ENCODE measurements at regions not wholly inside any gene's neighbourhood (a gene's known extent, or its start where the extent isn't known, plus 50 kb on each side); places are given as distances from the start of the nearest gene placed in this dataset.
"Not testable (repeated sequence)": the region's sequence is repeated elsewhere in the genome, so short reads cannot be mapped to it uniquely, and the experiment has no call there.

- TF ChIP-seq ZFP30 (CRISPR knock-in tag; IDR thresholded peaks at IDR 0.05) (no peak), ARNTL (CRISPR knock-in tag; IDR thresholded peaks at IDR 0.05; ENCODE audit: borderline replicate concordance, low read depth) (no peak), TSHZ2 (CRISPR knock-in tag; IDR thresholded peaks at IDR 0.05) (no peak), ZFP3 (CRISPR knock-in tag; IDR thresholded peaks at IDR 0.05) (no peak), POU6F1 (CRISPR knock-in tag; IDR thresholded peaks at IDR 0.05; ENCODE audit: borderline replicate concordance, low read depth) (no peak), OSR1 (CRISPR knock-in tag; IDR thresholded peaks at IDR 0.05) (no peak), CREB5 (CRISPR knock-in tag; IDR thresholded peaks at IDR 0.05; ENCODE audit: low read depth) (no peak)
- no peak for ATAC-seq
These were observed 137.1 kb upstream of the BASP1 start for GRCh38 chr5:17080361-17080760.

- no peak for TF ChIP-seq ZNF8 (CRISPR knock-in tag; IDR thresholded peaks at IDR 0.05)
- peak; percentile 80 for ATAC-seq
These were observed 136.3 kb upstream of the BASP1 start for GRCh38 chr5:17081142-17081541.

GRCh38 chr5:17083276-17083675, 134.2 kb upstream of the BASP1 start:
- ATAC-seq: not testable (repeated sequence)

- ATAC-seq: no peak
- TF ChIP-seq PATZ1 (CRISPR knock-in tag; IDR thresholded peaks at IDR 0.05; ENCODE audit: borderline replicate concordance) (no peak), ZNF565 (CRISPR knock-in tag; conservative IDR thresholded peaks at IDR 0.05; ENCODE audit: low read depth) (no peak), CREB5 (CRISPR knock-in tag; IDR thresholded peaks at IDR 0.05; ENCODE audit: low read depth) (no peak), ZFP3 (CRISPR knock-in tag; IDR thresholded peaks at IDR 0.05) (no peak), TCF4 (CRISPR knock-in tag; IDR thresholded peaks at IDR 0.05; ENCODE audit: borderline replicate concordance) (no peak), TOX (CRISPR knock-in tag; IDR thresholded peaks at IDR 0.05; ENCODE audit: borderline replicate concordance) (no peak), RARB (CRISPR knock-in tag; IDR thresholded peaks at IDR 0.05) (no peak), ZNF70 (CRISPR knock-in tag; IDR thresholded peaks at IDR 0.05) (no peak), GLIS3 (CRISPR knock-in tag; IDR thresholded peaks at IDR 0.05) (no peak), ZC3H10 (CRISPR knock-in tag; IDR thresholded peaks at IDR 0.05) (no peak), CSRNP3 (CRISPR knock-in tag; IDR thresholded peaks at IDR 0.05) (no peak), SNAI2 (CRISPR knock-in tag; IDR thresholded peaks at IDR 0.05) (no peak), ARNTL (CRISPR knock-in tag; IDR thresholded peaks at IDR 0.05; ENCODE audit: borderline replicate concordance, low read depth) (no peak), ZNF8 (CRISPR knock-in tag; IDR thresholded peaks at IDR 0.05) (no peak), ZFP30 (CRISPR knock-in tag; IDR thresholded peaks at IDR 0.05) (no peak), OSR1 (CRISPR knock-in tag; IDR thresholded peaks at IDR 0.05) (no peak), CSDC2 (CRISPR knock-in tag; IDR thresholded peaks at IDR 0.05) (no peak), POU6F1 (CRISPR knock-in tag; IDR thresholded peaks at IDR 0.05; ENCODE audit: borderline replicate concordance, low read depth) (no peak), ISL1 (CRISPR knock-in tag; IDR thresholded peaks at IDR 0.05) (no peak)
These were observed 130.4 kb upstream of the BASP1 start for GRCh38 chr5:17087035-17087434.
